OCI-LY1 (cell line): ENCODE measurements at regions not wholly inside any gene's neighbourhood (a gene's known extent, or its start where the extent isn't known, plus 50 kb on each side); places are given as distances from the start of the nearest gene placed in this dataset.
"Not testable (repeated sequence)": the region's sequence is repeated elsewhere in the genome, so short reads cannot be mapped to it uniquely, and the experiment has no call there.

Source experiments
- H2AFZ ChIP-seq: fragments of 200-600 bp; sonication (generic), shearing (Covaris generic); 2 replicates; pipeline ENCODE4 v1.6.0; 2014; ENCODE audit warnings: antibody characterized with exemption, mild to moderate bottlenecking, low read length
- H3F3A ChIP-seq: fragments of 200-600 bp; sonication (generic), shearing (Covaris generic); 2 replicates; pipeline ENCODE4 v1.6.0; 2014; ENCODE audit warnings: mild to moderate bottlenecking, antibody characterized with exemption, low read length, moderate library complexity; ENCODE audit not compliant: insufficient read depth
- H3K27ac ChIP-seq: fragments of 200-600 bp; sonication (generic); 2 replicates; pipeline ENCODE4 v1.5.1; 2014; ENCODE audit warnings: low read length, mixed run types, mild to moderate bottlenecking, low read depth; ENCODE audit not compliant: poor library complexity, severe bottlenecking
- H3K27me3 ChIP-seq: fragments of 200-600 bp; sonication (generic); 2 replicates; pipeline ENCODE4 v1.6.0; 2014; ENCODE audit warnings: antibody characterized with exemption, mild to moderate bottlenecking, low read length, moderate library complexity; ENCODE audit not compliant: insufficient read depth
- H3K36me3 ChIP-seq: fragments of 200-600 bp; sonication (generic); 2 replicates; pipeline ENCODE4 v1.6.1; 2014; ENCODE audit warnings: mild to moderate bottlenecking, antibody characterized with exemption, low read length, moderate library complexity, mixed read lengths; ENCODE audit not compliant: insufficient read depth
- H3K4me1 ChIP-seq: fragments of 200-600 bp; sonication (generic); 2 replicates; pipeline ENCODE4 v1.5.1; 2014; ENCODE audit warnings: mild to moderate bottlenecking, low read length, moderate library complexity; ENCODE audit not compliant: insufficient read depth, severe bottlenecking
- H3K4me2 ChIP-seq: fragments of 200-600 bp; sonication (generic), shearing (Covaris generic); 2 replicates; pipeline ENCODE4 v1.6.1; 2014; ENCODE audit warnings: low read length
- H3K4me3 ChIP-seq: fragments of 200-600 bp; sonication (generic); 2 replicates; pipeline ENCODE4 v1.5.1; 2014; ENCODE audit warnings: low read length, low read depth, mild to moderate bottlenecking, mixed read lengths; ENCODE audit not compliant: poor library complexity, severe bottlenecking
- H3K79me2 ChIP-seq: fragments of 200-600 bp; shearing (Covaris generic); 2 replicates; pipeline ENCODE4 v1.6.1; 2016; ENCODE audit warnings: mixed run types, low read length, mixed read lengths; ENCODE audit not compliant: insufficient read depth
- H3K9ac ChIP-seq: fragments of 200-600 bp; sonication (generic), shearing (Covaris generic); 2 replicates; pipeline ENCODE4 v1.6.1; 2014; ENCODE audit warnings: mild to moderate bottlenecking, low read length, mixed read lengths
- H3K9me2 ChIP-seq: fragments of 200-600 bp; sonication (generic), shearing (Covaris generic); 2 replicates; pipeline ENCODE4 v1.6.1; 2014; ENCODE audit warnings: low read depth, mild to moderate bottlenecking, low read length, mixed read lengths
- H3K9me3 ChIP-seq: fragments of 200-600 bp; shearing (Covaris generic); 2 replicates; pipeline ENCODE4 v1.6.1; 2014; ENCODE audit warnings: low read length, mixed read lengths
- H4K20me1 ChIP-seq: fragments of 200-600 bp; sonication (generic), shearing (Covaris generic); 2 replicates; pipeline ENCODE4 v1.6.0; 2016; ENCODE audit warnings: mild to moderate bottlenecking, low read length; ENCODE audit not compliant: insufficient read depth
- EZH2 ChIP-seq: fragments of 200-600 bp; sonication (generic), shearing (Covaris generic); IDR thresholded peaks from 2 replicates; pipeline ENCODE4 v1.8.0; 2017; ENCODE audit warnings: borderline replicate concordance, mixed run types, mild to moderate bottlenecking, antibody characterized with exemption, low read length, moderate library complexity, mixed read lengths
- TF ChIP-seq, protein P1 (sequence below): fragments of 200-600 bp; sonication (generic), shearing (Covaris generic); IDR thresholded peaks from 2 replicates; pipeline ENCODE4 v1.5.1; 2017; ENCODE audit warnings: mild to moderate bottlenecking, antibody characterized with exemption, low read length, moderate library complexity, mixed read lengths

DNA sequence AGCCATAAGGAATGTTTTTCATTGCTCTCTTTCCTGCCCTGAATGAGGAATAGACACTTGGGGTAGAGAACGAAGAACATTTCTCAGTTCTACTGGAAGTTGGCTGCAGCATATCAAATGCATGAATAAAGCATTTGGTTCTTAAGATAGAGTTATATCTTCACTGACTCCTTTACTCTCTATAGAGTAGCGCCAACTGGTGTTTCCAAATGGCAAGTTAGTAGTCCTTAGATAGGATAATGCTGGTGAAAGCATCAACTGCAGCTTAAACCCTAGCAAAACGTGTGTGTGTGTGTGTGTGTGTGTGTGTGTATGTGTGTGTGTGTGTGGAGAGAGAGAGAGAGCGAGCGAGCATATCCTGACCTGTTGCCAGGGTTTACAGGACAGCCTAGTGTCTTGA is 62.2 kb upstream of the FRMPD4 start:
- H3K27me3 ChIP-seq = no peaks in the 10 kb centered on the region
- no peaks in the 10 kb centered on the region for H3K4me1 ChIP-seq
- no peaks in the 10 kb centered on the region for H3K9me3 ChIP-seq

DNA sequence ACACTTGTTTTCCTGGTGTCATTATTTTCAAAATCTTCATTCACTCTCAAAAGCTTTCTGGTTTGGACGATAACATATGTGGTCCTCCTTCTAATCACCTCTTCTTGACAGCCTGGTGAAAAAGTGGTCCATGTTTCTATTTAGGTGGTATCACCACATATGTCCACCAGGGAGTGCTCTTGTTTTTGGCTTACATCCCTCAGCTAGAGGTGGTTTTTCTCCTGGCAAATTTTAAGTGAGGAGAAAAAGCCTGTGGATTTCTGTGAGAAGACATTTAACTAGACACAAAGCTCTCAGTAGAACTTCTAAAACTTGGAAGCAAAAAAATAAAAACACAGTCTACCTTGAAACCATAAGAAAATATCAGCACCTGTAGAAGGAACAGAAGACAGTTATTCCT is 58.0 kb upstream of the FRMPD4 start:
- Histone ChIP-seq H3K9me3 (no peaks in the 10 kb centered on the region), H3K27me3 (no peaks in the 10 kb centered on the region)
- no peak for TF ChIP-seq EZH2
- TF ChIP-seq, protein P1, sequence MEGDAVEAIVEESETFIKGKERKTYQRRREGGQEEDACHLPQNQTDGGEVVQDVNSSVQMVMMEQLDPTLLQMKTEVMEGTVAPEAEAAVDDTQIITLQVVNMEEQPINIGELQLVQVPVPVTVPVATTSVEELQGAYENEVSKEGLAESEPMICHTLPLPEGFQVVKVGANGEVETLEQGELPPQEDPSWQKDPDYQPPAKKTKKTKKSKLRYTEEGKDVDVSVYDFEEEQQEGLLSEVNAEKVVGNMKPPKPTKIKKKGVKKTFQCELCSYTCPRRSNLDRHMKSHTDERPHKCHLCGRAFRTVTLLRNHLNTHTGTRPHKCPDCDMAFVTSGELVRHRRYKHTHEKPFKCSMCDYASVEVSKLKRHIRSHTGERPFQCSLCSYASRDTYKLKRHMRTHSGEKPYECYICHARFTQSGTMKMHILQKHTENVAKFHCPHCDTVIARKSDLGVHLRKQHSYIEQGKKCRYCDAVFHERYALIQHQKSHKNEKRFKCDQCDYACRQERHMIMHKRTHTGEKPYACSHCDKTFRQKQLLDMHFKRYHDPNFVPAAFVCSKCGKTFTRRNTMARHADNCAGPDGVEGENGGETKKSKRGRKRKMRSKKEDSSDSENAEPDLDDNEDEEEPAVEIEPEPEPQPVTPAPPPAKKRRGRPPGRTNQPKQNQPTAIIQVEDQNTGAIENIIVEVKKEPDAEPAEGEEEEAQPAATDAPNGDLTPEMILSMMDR = peak; percentile 42

More for the DNA sequence above, 62.2 kb upstream of the FRMPD4 start:
- H4K20me1 ChIP-seq = no peaks in the 10 kb centered on the region
- H3K4me3 ChIP-seq = no peak overlapping the region
- no peaks in the 10 kb centered on the region for H3K9me2 ChIP-seq
- H2AFZ ChIP-seq = no peak overlapping the region
- H3K36me3 ChIP-seq = no peaks in the 10 kb centered on the region
- no peak overlapping the region for H3K27ac ChIP-seq
- H3K9ac ChIP-seq = no peak overlapping the region
- H3F3A ChIP-seq = no peaks in the 10 kb centered on the region
- TF ChIP-seq, protein P1 = no peak
- no peak for TF ChIP-seq EZH2
- no peak overlapping the region for H3K4me2 ChIP-seq
- H3K79me2 ChIP-seq = no peaks in the 10 kb centered on the region

DNA sequence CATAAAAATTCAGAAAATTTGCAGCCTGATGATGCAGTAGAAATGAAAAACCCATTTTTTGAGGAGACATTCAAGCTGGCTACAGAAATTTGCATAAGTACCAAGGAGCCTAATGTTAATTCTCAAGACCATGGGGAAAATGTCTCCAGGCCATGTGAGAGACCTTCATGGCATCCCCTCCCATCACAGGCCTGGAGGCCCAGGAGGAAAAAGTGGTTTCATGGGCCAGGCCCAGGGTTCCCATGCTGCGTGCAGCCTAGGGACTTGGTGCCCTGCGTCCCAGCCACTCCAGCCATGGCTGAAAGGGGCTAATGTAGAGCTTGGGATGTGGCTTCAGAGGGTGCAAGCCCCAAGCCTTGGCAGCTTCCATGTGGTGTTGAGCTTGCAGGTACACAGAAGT is 55.3 kb upstream of the FRMPD4 start:
- not testable (repeated sequence) for H3K9me3 ChIP-seq, H3K9me2 ChIP-seq, H3K79me2 ChIP-seq, H3K4me3 ChIP-seq, H2AFZ ChIP-seq, H4K20me1 ChIP-seq, H3K27me3 ChIP-seq, H3K4me1 ChIP-seq, H3F3A ChIP-seq, H3K9ac ChIP-seq, H3K4me2 ChIP-seq, H3K36me3 ChIP-seq, H3K27ac ChIP-seq

More for the DNA sequence above, 58.0 kb upstream of the FRMPD4 start:
- Histone ChIP-seq H3K4me3 (no peak overlapping the region), H4K20me1 (no peaks in the 10 kb centered on the region), H3K9ac (no peak overlapping the region), H3K79me2 (no peaks in the 10 kb centered on the region), H3K27ac (no peak overlapping the region), H3F3A (no peaks in the 10 kb centered on the region), H2AFZ (no peak overlapping the region), H3K4me1 (no peaks in the 10 kb centered on the region), H3K9me2 (no peaks in the 10 kb centered on the region), H3K4me2 (no peak overlapping the region), H3K36me3 (no peaks in the 10 kb centered on the region)
